GM13976 (cell line): ENCODE measurements at regions not wholly inside any gene's neighbourhood (a gene's known extent, or its start where the extent isn't known, plus 50 kb on each side); places are given as distances from the start of the nearest gene placed in this dataset.

Source experiments
- DNase-seq: peaks from one replicate; pipeline ENCODE4 v3.0.0; 2012; ENCODE audit warnings: low spot score
- in situ Hi-C: fragments of 300-500 bp; cut with MboI; formaldehyde crosslinking; loops from one replicate; pipeline ENCODE4 v1.12.0; 2022; ENCODE audit warnings: low sequenced_read_pairs, mixed read lengths, inconsistent platforms; ENCODE audit not compliant: unreplicated experiment
- TF ChIP-seq, protein P1 (sequence below): IDR thresholded peaks from 2 replicates; pipeline ENCODE4 v1.5.1; 2012; ENCODE audit warnings: borderline replicate concordance, mild to moderate bottlenecking; ENCODE audit not compliant: insufficient read depth; ENCODE audit errors: extremely low read depth, missing control alignments, control extremely low read depth

DNA sequence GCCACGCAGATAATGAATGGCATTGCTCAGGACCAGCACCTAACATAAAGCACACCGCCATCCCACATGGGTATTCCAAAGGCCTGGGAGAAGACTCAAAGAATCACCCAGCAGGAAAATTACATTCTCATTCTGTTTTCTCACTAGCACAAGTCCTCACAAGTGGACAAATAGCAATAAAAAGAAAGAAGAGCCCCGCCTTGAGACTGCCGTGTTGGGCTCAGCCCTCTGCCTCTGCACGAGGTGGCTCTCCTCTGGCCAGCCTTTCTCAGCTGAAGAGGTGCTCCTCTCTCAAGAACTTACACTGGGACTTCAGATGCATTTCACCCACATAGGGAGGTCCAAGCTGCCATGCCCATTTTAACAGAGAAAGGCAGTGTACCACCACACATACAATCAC, 207.5 kb downstream of the SPTSSA start:
- DNase-seq: no peak
- in situ Hi-C loops: no loop called here
- TF ChIP-seq, protein P1, sequence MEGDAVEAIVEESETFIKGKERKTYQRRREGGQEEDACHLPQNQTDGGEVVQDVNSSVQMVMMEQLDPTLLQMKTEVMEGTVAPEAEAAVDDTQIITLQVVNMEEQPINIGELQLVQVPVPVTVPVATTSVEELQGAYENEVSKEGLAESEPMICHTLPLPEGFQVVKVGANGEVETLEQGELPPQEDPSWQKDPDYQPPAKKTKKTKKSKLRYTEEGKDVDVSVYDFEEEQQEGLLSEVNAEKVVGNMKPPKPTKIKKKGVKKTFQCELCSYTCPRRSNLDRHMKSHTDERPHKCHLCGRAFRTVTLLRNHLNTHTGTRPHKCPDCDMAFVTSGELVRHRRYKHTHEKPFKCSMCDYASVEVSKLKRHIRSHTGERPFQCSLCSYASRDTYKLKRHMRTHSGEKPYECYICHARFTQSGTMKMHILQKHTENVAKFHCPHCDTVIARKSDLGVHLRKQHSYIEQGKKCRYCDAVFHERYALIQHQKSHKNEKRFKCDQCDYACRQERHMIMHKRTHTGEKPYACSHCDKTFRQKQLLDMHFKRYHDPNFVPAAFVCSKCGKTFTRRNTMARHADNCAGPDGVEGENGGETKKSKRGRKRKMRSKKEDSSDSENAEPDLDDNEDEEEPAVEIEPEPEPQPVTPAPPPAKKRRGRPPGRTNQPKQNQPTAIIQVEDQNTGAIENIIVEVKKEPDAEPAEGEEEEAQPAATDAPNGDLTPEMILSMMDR: no peak

- DNase-seq: no peak
- TF ChIP-seq, protein P1: no peak
- in situ Hi-C loops: no loop called here
Observed at GRCh38 chr14:34254031-34254430, 208.0 kb downstream of the SPTSSA start.

DNA sequence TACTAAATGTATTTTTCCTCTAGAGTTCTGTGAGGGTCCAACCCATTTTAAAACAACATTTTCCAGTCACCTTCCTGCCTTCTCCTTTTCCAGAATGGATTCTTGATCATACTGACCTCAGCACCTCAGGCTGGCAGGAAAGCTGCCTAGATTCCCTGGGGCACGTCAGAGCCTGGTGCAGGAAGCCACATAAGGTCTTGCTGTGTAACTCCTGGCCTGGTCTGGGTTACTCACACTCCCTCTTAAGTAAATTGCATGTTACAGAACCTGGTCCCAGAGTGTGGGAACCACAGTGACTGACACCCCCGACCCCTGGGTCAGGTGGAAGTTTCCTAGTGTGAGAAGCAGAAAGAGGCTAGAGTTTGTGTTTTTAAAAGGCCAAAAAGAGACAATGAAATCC, 209.8 kb downstream of the SPTSSA start:
- TF ChIP-seq, protein P1: no peak
- in situ Hi-C loops: no loop called here
- DNase-seq: no peak

DNA sequence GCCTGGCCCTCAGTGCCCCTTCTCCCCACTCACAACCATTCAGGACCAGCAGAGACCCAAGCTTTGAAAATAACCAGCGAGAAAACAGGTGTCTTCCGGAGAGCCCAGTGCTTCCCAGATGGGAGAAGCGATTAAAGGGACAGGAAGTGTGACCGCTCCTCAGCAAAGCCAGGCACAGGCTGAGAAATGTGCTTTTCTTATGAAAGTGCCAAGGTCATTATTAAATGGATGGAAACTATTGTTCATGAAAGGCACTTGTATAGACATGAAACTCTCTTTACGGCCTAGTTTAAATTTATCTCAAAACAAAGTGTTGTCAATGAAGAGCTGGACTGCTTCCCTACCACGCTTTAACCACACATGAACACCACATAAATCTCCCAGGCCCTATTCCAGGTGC, 210.4 kb downstream of the SPTSSA start:
- no peak for DNase-seq
- in situ Hi-C loops: no loop called here
- TF ChIP-seq, protein P1: no peak

- DNase-seq: no peak
- in situ Hi-C loops: no loop called here
- TF ChIP-seq, protein P1: no peak
Observed at GRCh38 chr14:34250959-34251358, 211.1 kb downstream of the SPTSSA start.

DNA sequence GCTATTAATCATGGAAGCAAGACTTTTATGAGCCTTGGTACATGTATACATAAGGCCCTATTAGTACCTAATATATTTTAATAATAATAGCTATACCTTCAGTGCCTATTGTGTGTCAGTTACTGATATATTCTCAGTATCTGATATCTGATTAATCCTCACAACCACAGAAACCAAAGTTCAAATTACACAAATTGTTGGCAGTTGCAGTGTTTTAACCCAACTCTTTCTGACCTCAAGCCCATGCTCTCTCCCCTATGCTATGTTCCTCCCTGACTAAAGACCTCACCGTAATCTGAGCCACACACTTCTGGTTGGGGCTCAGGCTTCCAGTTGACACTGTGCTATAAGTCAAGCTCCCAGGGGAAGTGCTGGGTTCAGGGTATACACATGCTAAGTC, 214.4 kb downstream of the SPTSSA start:
- TF ChIP-seq, protein P1: no peak
- no peak for DNase-seq
- in situ Hi-C loops: no loop called here

GRCh38 chr14:34246206-34246605, 215.8 kb downstream of the SPTSSA start:
- no peak for DNase-seq
- TF ChIP-seq, protein P1: no peak
- in situ Hi-C loops: no loop called here
